Right lobe of liver (tissue), 4 donors: ENCODE measurements at regions not wholly inside any gene's neighbourhood (a gene's known extent, or its start where the extent isn't known, plus 50 kb on each side); places are given as distances from the start of the nearest gene placed in this dataset.

Experiments
- CTCF ChIP-seq, 4 donors: fragments of 200-600 bp in 3 of 4; fragments of 450-650 bp in 1 of 4; IDR thresholded peaks; one replicate each; pipeline versions ENCODE4 v1.5.1 to v1.8.0; 2016 to 2022; ENCODE audit warnings: antibody characterized with exemption in 4 of 4, mild to moderate bottlenecking in 2 of 4
- POLR2A ChIP-seq: fragments of 450-650 bp; IDR thresholded peaks from one replicate; pipeline ENCODE4 v1.6.1; 2017; ENCODE audit warnings: antibody characterized with exemption, mild to moderate bottlenecking
- donor health status: DM: no; HTN: no; CAD: no.
- donor health status: DM: no; HTN: no; CAD: no.
- donor health status: DM: no; HTN: yes; CAD: no.

- TF ChIP-seq CTCF (IDR thresholded peaks at IDR 0.05) (no peak), POLR2A (no peak)
These were observed 115.7 kb upstream of the IL1RAPL2 start for GRCh38 chrX:104450316-104450715.
